Left lobe of liver (tissue), 2 donors: ENCODE measurements at regions not wholly inside any gene's neighbourhood (a gene's known extent, or its start where the extent isn't known, plus 50 kb on each side); places are given as distances from the start of the nearest gene placed in this dataset.

ENCODE experiments used
- ATAC-seq: fragments of 200-7000 bp; cut with Tn5 transposase; one replicate; pipeline ENCODE4 v1.9.1; 2020; ENCODE audit warnings: mild to moderate bottlenecking, moderate library complexity
- DNase-seq: peaks from one replicate; pipeline ENCODE4 v3.0.0-alpha.2; 2020; ENCODE audit warnings: low spot score
- donor health status: DM: no; HTN: no; CAD: no; lungs with moderate emphysema.
- donor health status: DM: no; HTN: yes; CAD: no.

- ATAC-seq (no peak), DNase-seq (no peak)
Measured at GRCh38 chr16:87132361-87133014, 184.7 kb downstream of the C16orf95 start.

DNA sequence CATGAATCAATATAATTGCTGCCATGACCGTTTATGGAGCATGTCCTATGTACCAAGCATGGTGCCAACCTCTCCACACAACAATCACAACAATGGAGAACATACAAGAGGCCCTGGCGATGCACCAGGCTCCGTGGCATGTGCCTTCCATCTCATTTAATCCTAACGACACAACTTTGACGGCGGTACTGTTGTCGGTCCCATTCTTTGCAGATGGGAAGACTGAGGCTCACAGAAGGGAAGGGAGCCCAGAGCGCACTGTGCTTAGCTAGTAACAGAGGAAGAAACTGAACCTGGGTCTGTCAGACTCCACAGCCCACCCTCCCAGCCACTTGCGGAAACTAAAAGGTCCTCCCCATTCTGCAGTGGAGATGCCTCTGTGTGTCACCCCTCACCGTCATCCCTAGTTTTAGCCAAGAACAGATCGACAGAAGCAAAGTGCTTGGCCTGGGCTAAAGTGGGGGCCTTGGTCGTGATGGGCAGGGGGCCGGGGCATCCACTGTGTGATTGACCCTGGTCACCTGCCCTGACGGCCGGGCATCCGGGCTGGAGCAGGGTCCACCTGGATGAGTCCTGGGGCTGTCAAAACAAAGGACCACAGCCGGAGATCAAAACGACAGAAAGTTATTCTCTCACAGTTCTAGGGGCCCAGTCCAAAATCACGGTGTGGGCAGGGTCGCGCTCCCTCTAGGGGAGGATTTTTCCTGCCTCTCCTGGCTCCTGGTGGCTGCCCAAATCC, 183.9 kb downstream of the C16orf95 start:
- DNase-seq: no peak

GRCh38 chr16:87133966-87134627, 183.1 kb downstream of the C16orf95 start:
- DNase-seq (no peak), ATAC-seq (no peak)

More for the DNA sequence above, 183.9 kb downstream of the C16orf95 start:
- ATAC-seq: no peak

DNA sequence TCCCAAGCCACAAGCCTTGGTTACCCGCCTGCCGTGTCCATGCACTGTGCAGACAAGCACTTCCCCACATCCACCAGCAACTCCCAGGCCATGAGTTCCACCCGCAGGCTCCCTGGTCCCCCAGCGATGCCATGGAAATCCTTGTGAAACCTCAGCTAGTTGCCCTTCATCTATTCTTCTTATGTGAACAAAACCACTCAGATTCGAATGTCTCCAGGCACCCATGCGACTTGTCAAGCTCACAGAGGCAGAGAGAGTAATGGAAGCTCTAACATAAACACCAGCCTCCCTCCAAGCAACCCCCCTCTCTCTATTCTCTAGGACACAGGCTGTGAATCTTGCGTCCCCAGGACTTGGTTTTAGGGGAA, 182.6 kb downstream of the C16orf95 start:
- ATAC-seq: no peak
- no peak for DNase-seq

DNA sequence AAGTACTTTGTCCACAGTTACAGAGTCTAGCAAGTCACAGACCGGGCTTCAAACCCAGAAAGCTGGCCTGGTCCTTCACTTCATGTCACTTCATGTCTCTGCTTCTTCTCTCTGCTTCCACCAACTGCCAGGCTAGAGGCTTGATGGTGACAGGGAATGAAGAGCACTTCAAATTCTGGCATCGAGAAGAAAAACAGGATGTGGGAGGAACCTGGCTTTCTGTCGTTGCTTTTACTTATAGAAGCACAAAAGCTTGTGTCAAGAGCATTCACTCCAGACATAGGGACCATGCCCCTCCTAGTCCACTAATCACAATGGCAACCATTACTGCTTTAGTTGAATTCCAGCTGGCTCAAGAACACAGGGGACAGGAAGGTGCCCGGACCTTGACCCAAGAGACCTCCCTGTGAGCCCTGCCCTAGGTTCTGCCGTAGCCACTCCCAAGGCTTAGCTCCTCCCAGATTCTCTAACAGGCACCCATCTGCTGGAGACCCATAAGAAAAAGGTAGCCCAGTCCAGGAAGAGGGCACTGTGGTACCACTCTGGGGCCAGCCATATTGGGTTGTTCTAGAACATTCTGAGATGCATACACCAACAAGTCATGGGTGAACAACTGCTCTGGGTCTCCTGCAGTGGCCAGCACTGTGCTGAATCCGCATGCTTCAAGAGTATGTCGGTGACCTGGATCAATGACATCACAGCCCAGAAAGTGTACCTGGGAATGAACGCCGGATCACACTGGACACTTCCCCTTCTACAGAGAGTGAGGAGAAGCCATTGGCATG, 181.8 kb downstream of the C16orf95 start:
- DNase-seq: no peak
- ATAC-seq: no peak

GRCh38 chr16:87138316-87138715, 178.9 kb downstream of the C16orf95 start:
- DNase-seq (no peak), ATAC-seq (no peak)

- DNase-seq: no peak
- no peak for ATAC-seq
Measured at GRCh38 chr16:87138738-87139267, 178.4 kb downstream of the C16orf95 start.

DNA sequence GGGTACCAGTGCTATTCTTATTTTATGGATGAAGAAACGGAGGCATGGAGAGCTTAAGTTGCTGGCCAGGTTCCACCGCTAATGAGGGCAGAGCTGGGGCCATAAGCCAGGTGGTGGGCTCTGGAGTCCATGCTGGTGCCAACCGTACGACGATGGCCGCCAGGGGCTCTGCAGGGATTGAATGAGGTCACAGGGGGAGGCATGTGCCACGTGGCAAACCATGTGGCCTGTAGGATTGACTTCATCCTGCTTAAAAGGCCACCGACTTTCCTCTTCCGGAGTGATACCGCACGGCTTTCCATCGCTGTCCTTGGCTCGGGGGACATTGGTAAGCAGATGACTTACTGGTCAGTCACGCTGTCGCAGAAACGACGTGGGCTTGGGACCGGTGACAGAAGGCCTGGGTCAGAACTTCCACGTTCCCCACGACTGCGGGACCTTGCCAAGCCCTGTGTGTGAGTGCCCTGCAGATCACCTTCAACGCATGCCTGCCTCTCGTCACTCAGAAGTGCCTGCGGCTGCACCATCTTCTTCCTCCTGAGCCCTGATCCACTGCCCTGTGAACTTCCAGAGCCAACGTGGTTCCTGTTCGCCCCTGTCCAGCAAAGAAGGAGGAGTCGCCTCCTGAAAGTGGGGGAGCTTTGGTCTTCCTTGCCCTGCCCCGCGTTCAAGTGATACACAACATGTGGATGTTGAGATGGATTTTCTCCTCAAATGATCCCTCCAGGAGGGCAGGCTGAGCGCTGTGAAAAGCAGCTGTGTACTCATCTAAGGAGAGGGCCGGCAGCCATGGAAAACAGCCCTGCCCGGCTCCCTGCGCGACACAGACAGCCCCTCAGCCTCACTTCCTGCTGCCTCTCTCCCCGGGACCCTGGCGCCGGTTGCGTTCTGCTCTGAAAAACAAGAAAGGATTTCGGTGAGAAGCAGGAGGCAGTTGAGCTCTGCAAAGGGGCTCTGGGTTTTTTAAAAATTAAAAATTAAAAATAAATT, 176.7 kb downstream of the C16orf95 start:
- DNase-seq: no peak
- ATAC-seq: no peak

DNA sequence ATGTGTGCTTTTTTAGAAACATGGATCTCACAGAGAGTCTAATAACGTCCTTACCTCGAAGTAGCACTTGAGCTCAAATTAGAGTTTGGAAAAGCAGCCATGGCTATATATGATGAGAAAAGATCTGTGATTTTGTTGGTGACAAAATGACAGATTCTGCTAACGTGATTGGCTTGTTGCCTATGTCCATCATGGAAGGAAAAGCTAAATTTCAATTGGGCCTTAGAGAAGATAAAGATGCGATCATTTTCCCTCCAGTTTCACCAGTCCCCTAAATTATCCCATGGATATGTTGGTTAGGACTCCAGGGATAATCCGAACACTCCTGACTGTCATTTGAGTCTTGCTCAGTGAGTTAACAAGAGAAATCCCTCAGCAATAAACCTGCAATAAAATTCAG, 175.8 kb downstream of the C16orf95 start:
- ATAC-seq (no peak), DNase-seq (no peak)

GRCh38 chr16:87143661-87144121, 173.5 kb downstream of the C16orf95 start:
- no peak for ATAC-seq
- no peak for DNase-seq

DNA sequence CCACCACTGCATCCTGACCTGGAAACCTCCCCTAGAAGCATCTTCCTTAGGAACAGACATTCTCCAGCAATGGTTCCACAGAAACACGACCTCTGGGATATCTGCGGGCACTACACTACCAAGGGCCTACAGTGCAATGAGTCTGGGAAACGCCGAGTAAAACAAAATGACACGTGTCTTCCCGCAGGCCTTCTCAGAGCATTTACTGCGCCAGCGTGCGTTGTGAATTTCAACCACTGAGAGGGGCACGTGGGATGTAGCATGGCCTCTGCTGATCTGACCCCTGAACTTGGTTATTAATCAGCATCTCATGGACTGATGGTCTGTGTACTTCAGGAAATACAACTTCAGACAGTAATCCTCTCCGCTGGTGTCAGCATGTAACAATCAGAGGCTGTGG, 173.0 kb downstream of the C16orf95 start:
- DNase-seq (no peak), ATAC-seq (no peak)

DNA sequence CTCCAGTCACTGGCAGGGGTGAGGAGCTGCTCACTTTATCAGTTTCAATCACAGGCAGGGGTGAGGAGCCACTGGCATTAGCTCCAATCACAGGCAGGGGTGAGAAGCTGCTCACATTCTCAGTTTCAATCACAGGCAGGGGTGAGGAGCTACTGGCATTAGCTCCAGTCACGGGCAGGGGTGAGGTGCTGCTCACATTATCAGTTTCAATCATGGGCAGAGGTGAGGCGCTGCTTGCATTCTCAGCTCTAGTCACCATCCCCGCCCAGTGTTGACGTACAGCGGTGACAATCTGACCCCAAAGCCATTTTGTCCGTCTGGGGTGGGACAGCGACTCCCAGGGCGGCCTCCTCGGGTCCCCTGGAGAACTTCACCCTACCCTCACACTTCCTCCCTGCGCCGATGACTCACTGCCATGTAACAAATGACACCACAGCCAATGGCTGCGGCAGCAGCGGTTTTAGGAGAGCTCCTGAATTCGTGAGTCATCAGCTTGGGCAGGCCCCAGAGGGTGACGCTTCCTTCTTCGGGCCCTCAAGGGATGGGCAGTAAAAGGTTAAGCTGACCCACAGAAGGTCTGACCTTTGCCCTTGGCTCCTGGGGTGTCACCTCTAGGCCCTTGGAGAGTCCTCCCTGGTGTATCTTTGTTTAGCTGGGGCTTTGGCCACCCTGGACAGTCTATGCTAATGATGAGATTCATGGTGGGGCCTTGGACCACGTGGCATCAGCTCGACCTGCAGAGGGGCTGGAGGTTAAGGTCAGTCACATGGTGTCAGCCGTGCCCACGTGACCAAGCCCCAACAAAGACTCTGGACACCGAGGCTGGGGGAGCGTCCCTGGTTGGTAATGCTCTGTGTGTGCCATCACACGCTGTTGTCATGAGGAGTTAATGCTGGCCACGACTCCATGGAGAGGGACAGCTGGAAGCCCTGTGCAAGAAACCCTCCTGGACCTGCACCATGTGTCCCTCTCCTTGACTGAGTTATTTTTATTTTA, 171.7 kb downstream of the C16orf95 start:
- DNase-seq (peak; percentile 58), ATAC-seq (peak; percentile 44)

DNA sequence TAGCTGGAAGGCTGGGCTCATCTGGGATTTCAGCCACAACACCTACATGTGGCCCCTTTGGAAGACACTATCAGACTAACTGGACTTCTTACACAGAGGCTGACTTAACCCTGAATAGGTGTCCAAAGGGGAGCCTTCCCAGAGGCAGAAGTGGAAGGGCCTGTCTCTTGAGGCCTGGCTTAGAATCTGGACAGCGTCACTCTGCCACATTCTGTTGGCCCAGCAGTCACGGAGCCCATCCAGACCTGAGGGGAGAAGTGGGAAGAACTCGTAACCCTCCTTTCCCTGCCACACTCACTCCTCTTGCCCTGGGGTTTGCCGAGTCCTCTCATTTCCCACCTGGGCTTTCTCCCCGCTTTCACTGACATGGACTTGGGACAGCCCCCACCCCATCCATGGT, 170.5 kb downstream of the C16orf95 start:
- ATAC-seq: no peak
- DNase-seq: no peak

- DNase-seq (no peak), ATAC-seq (no peak)
Measured at GRCh38 chr16:87149051-87149450, 168.1 kb downstream of the C16orf95 start.

DNA sequence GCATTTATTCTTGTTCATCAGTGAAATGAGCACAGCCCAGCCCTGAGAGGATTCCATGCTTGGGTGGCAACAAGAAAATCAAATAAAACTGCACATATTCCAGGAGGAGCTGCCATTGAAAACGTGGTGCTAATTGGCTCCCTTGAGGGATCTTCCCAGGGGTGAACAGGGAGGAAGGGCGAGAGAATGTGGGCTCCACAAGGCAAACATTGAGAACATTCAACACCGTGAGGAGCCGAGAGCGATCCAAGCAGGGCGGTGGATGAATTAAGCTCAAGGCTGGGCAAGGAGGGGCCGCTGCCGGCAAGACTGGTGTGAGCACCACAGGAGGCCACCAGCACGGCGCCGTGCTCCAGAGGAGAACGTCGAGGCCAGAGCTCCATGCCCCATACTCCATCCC, 166.9 kb downstream of the C16orf95 start:
- no peak for ATAC-seq

DNA sequence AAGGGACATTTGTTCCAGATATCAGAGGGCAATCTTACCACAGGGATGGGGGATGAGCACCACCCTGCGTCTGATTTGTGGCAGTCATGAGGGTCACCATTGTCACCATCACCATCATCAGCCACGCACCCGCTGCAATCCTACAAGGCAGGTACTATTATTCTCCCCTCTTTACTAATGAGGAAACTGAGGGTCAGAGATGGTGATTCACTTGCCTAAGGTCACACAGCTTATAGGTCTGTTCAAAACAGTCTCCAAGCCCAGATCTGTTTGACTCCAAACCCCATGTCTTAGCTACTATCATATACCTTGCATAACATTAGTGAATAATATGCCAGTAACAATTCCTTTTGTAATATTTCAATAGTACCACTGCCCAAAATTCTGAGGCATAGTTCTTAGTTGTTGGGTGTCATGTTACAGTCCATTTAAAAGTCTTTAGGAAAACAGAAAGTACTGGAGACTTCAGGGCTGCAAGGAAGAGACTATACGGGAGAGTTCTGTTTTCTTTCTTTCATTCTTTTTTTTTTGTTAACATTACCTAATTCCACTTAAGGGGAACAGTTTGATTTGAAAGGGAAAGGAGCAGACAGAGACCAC, 166.4 kb downstream of the C16orf95 start:
- ATAC-seq: no peak
- no peak for DNase-seq

More for the DNA sequence above, 166.9 kb downstream of the C16orf95 start:
- DNase-seq: no peak

GRCh38 chr16:87152221-87152755, 164.9 kb downstream of the C16orf95 start:
- DNase-seq: no peak
- ATAC-seq: no peak

- ATAC-seq (no peak), DNase-seq (no peak)
Measured at GRCh38 chr16:87153326-87153725, 163.9 kb downstream of the C16orf95 start.
